OCI-LY3 (cell line): ENCODE measurements at regions not wholly inside any gene's neighbourhood (a gene's known extent, or its start where the extent isn't known, plus 50 kb on each side); places are given as distances from the start of the nearest gene placed in this dataset.

Experiments
- H2AFZ ChIP-seq: fragments of 200-600, 300-600 bp; shearing (Covaris generic); 2 replicates; pipeline ENCODE4 v1.6.0; 2014; ENCODE audit warnings: antibody characterized with exemption, low read depth, low read length
- H3K27ac ChIP-seq: fragments of 200-600, 300-600 bp; sonication (generic); 2 replicates; pipeline ENCODE4 v1.5.1; 2014; ENCODE audit warnings: mild to moderate bottlenecking, low read length, moderate library complexity, mixed read lengths
- H3K27me3 ChIP-seq: fragments of 200-600, 300-600 bp; sonication (generic); 2 replicates; pipeline ENCODE4 v1.6.1; 2014; ENCODE audit warnings: low read depth, low read length, mixed read lengths
- H3K36me3 ChIP-seq: fragments of 200-600, 300-600 bp; sonication (generic); replicated peaks from 2 replicates; pipeline ENCODE3; 2014; ENCODE audit warnings: low read depth, low read length, mixed read lengths
- H3K4me1 ChIP-seq: fragments of 300-600, 200-600 bp; sonication (generic); 2 replicates; pipeline ENCODE4 v1.6.1; 2014; ENCODE audit warnings: low read length, mixed read lengths
- H3K4me2 ChIP-seq: fragments of 200-600, 300-600 bp; sonication (generic); 2 replicates; pipeline ENCODE4 v1.6.1; 2014; ENCODE audit warnings: low read length, mixed read lengths
- H3K4me3 ChIP-seq: fragments of 300-600, 200-600 bp; sonication (generic); 2 replicates; pipeline ENCODE4 v1.5.1; 2014; ENCODE audit warnings: antibody characterized with exemption, mild to moderate bottlenecking, low read length, moderate library complexity
- H3K79me2 ChIP-seq: fragments of 300-600, 200-600 bp; shearing (Covaris generic); 2 replicates; pipeline ENCODE4 v1.6.1; 2014; ENCODE audit warnings: mild to moderate bottlenecking, low read length, mixed read lengths
- H3K9ac ChIP-seq: fragments of 300-600, 200-600 bp; shearing (Covaris generic); 2 replicates; pipeline ENCODE4 v1.6.0; 2014; ENCODE audit warnings: mild to moderate bottlenecking, low read length, moderate library complexity
- H3K9me3 ChIP-seq: fragments of 200-600, 300-600 bp; shearing (Covaris generic); 2 replicates; pipeline ENCODE4 v1.6.1; 2014; ENCODE audit warnings: low read length, mixed read lengths; ENCODE audit not compliant: insufficient read depth
- H4K20me1 ChIP-seq: fragments of 200-600, 300-600 bp; sonication (generic); 2 replicates; pipeline ENCODE4 v1.6.1; 2016; ENCODE audit warnings: low read length, mixed read lengths; ENCODE audit not compliant: insufficient read depth
- CTCF ChIP-seq: fragments of 200-600, 300-600 bp; sonication (generic); IDR thresholded peaks from 2 replicates; pipeline ENCODE4 v1.5.1; 2014; ENCODE audit warnings: antibody characterized with exemption, low read length, low read depth
- EZH2phosphoT487 ChIP-seq: fragments of 200-600 bp; shearing (Covaris generic); IDR thresholded peaks from 2 replicates; pipeline ENCODE4 v1.6.1; 2018; ENCODE audit warnings: antibody characterized with exemption, mixed run types, low read depth

GRCh38 chr11:13082588-13082987, 73.5 kb downstream of the RASSF10 start:
- Histone ChIP-seq H3K4me1 (no peaks in the 10 kb centered on the region), H4K20me1 (no peaks in the 10 kb centered on the region), H3K27ac (no peak overlapping the region), H3K27me3 (peaks cover 19% of the 10 kb centered on the region), H3K9me3 (no peaks in the 10 kb centered on the region), H2AFZ (no peak overlapping the region), H3K36me3 (no peaks in the 10 kb centered on the region), H3K4me3 (no peak overlapping the region), H3K9ac (no peak overlapping the region), H3K79me2 (no peaks in the 10 kb centered on the region), H3K4me2 (no peak overlapping the region)
- TF ChIP-seq CTCF (no peak), EZH2phosphoT487 (no peak)

DNA sequence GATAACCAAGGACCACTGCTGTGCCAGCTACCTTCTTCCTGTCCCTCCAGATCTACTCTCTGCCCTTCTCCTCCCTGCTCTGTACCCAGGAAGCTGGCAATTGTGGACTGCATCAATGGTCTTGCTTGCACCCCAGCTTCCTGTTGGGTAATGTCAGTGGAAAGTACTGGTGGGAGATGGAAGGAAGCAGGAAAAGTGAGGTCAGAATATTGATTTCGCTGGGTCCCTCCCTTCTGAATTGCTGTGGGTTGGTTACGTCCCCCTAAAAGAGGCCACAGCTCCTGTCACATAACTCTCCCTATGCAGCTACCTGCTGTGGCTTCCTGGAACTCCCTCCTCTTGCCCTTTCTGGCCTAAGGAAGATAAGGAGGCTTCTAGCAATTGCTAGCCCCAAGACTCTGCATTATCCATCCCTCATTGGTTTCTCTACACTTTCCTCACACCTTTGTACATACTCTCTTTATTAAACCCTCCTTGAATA, 81.2 kb downstream of the RASSF10 start:
- H3K79me2 ChIP-seq, result no peaks in the 10 kb centered on the region
- no peaks in the 10 kb centered on the region for H3K36me3 ChIP-seq
- no peak for TF ChIP-seq CTCF
- TF ChIP-seq EZH2phosphoT487, result no peak
- no peak overlapping the region for H3K4me2 ChIP-seq
- no peaks in the 10 kb centered on the region for H4K20me1 ChIP-seq
- no peaks in the 10 kb centered on the region for H3K9me3 ChIP-seq
- no peak overlapping the region for H3K4me3 ChIP-seq
- H3K27me3 ChIP-seq, result 0 out of 2 replicates have a peak, but pooled peaks cover 2% of the 10 kb centered on the region
- H3K9ac ChIP-seq, result no peak overlapping the region
- no peak overlapping the region for H3K27ac ChIP-seq
- no peak overlapping the region for H2AFZ ChIP-seq
- H3K4me1 ChIP-seq, result no peaks in the 10 kb centered on the region

GRCh38 chr11:13091373-13091772, 82.3 kb downstream of the RASSF10 start:
- Histone ChIP-seq H3K36me3 (no peaks in the 10 kb centered on the region), H3K9me3 (no peaks in the 10 kb centered on the region), H3K9ac (no peak overlapping the region), H3K27ac (no peak overlapping the region), H3K4me2 (no peak overlapping the region), H3K4me1 (no peaks in the 10 kb centered on the region), H4K20me1 (no peaks in the 10 kb centered on the region), H3K27me3 (no peaks in the 10 kb centered on the region), H2AFZ (no peak overlapping the region), H3K4me3 (no peak overlapping the region), H3K79me2 (no peaks in the 10 kb centered on the region)
- TF ChIP-seq EZH2phosphoT487, result no peak
- no peak for TF ChIP-seq CTCF

GRCh38 chr11:13091804-13092203, 82.7 kb downstream of the RASSF10 start:
- Histone ChIP-seq H3K36me3 (no peaks in the 10 kb centered on the region), H4K20me1 (no peaks in the 10 kb centered on the region), H3K9me3 (no peaks in the 10 kb centered on the region), H3K27ac (no peak overlapping the region), H3K79me2 (no peaks in the 10 kb centered on the region), H3K4me1 (no peaks in the 10 kb centered on the region), H3K4me2 (no peak overlapping the region), H3K4me3 (no peak overlapping the region), H3K27me3 (no peaks in the 10 kb centered on the region), H2AFZ (no peak overlapping the region), H3K9ac (no peak overlapping the region)
- TF ChIP-seq CTCF (no peak), EZH2phosphoT487 (no peak)
